Endothelial cell (in vitro differentiated cells): ENCODE measurements at regions not wholly inside any gene's neighbourhood (a gene's known extent, or its start where the extent isn't known, plus 50 kb on each side); places are given as distances from the start of the nearest gene placed in this dataset.

Source experiments
- DNase-seq: peaks from one replicate; pipeline ENCODE4 v3.0.0; 2021; ENCODE audit warnings: low spot score
- H3K27ac Mint-ChIP-seq: one replicate; pipeline ENCODE4 v1.8.0; 2021; ENCODE audit warnings: mixed read lengths, inconsistent platforms; ENCODE audit not compliant: unreplicated experiment
- H3K27me3 Mint-ChIP-seq: one replicate; pipeline ENCODE4 v1.8.0; 2021; ENCODE audit warnings: mild to moderate bottlenecking, moderate library complexity, mixed read lengths, inconsistent platforms; ENCODE audit not compliant: unreplicated experiment
- H3K36me3 Mint-ChIP-seq: one replicate; pipeline ENCODE4 v1.8.0; 2021; ENCODE audit warnings: mild to moderate bottlenecking, low read depth, mixed read lengths, inconsistent platforms; ENCODE audit not compliant: unreplicated experiment
- H3K4me1 Mint-ChIP-seq: one replicate; pipeline ENCODE4 v1.8.0; 2021; ENCODE audit warnings: mild to moderate bottlenecking, mixed read lengths, inconsistent platforms; ENCODE audit not compliant: unreplicated experiment
- H3K4me3 Mint-ChIP-seq: one replicate; pipeline ENCODE4 v1.8.0; 2021; ENCODE audit warnings: mild to moderate bottlenecking, mixed read lengths, inconsistent platforms; ENCODE audit not compliant: unreplicated experiment
- H3K9me3 Mint-ChIP-seq: one replicate; pipeline ENCODE4 v1.8.0; 2021; ENCODE audit warnings: mixed read lengths, inconsistent platforms; ENCODE audit not compliant: unreplicated experiment
- TF ChIP-seq, protein P1 (sequence below): fragments of 200-600 bp; sonication (generic); IDR thresholded peaks from one replicate; pipeline ENCODE4 v1.5.0; 2021; ENCODE audit warnings: antibody characterized with exemption; ENCODE audit not compliant: unreplicated experiment

DNA sequence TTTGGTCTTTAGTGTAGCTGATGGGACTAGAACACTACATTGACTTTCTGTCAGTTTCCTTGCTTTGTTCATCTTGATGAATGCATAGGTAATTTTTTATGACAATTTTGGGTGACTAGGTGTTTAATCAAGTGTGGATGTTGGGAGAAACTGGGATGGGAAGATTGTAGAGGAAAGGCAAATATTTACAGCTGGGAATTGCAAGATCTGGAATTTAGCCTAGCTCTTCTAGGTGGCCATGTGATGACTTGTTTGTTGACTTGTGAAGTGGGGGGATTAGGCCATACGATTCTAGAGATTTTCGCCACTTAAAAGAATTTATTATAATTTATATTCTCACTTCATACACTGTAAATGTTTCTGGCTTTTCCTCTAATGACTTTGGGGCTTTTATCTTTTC lies 480.3 kb upstream of the GOT2 start:
- Mint-ChIP-seq H3K27ac (no peak overlapping the region), H3K27me3 (no peaks in the 10 kb centered on the region), H3K36me3 (no peaks in the 10 kb centered on the region), H3K4me1 (peaks cover 2% of the 10 kb centered on the region), H3K9me3 (no peaks in the 10 kb centered on the region), H3K4me3 (no peak overlapping the region)
- TF ChIP-seq, protein P1, sequence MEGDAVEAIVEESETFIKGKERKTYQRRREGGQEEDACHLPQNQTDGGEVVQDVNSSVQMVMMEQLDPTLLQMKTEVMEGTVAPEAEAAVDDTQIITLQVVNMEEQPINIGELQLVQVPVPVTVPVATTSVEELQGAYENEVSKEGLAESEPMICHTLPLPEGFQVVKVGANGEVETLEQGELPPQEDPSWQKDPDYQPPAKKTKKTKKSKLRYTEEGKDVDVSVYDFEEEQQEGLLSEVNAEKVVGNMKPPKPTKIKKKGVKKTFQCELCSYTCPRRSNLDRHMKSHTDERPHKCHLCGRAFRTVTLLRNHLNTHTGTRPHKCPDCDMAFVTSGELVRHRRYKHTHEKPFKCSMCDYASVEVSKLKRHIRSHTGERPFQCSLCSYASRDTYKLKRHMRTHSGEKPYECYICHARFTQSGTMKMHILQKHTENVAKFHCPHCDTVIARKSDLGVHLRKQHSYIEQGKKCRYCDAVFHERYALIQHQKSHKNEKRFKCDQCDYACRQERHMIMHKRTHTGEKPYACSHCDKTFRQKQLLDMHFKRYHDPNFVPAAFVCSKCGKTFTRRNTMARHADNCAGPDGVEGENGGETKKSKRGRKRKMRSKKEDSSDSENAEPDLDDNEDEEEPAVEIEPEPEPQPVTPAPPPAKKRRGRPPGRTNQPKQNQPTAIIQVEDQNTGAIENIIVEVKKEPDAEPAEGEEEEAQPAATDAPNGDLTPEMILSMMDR = no peak
- no peak for DNase-seq

DNA sequence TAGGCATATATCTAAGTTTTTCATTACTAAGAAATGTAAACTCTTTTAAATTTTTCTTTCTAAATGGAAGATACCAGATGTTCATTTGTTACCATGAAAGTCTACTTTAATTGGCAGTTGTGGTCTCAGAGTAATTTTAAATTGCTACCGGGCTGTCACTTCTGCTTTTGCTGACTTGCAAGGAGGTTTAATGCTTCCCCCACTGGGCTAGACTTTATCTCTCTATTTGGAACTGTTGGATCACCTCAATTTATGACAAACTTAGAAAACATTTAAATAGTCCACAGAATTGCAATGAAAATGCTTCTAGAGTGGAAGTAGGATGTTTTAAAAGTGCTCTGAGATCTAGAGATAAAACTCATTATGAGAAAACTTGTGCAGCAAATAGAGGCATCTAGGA lies 479.8 kb upstream of the GOT2 start:
- H3K4me3 Mint-ChIP-seq = no peak overlapping the region
- no peak overlapping the region for H3K27ac Mint-ChIP-seq
- H3K36me3 Mint-ChIP-seq = no peaks in the 10 kb centered on the region

DNA sequence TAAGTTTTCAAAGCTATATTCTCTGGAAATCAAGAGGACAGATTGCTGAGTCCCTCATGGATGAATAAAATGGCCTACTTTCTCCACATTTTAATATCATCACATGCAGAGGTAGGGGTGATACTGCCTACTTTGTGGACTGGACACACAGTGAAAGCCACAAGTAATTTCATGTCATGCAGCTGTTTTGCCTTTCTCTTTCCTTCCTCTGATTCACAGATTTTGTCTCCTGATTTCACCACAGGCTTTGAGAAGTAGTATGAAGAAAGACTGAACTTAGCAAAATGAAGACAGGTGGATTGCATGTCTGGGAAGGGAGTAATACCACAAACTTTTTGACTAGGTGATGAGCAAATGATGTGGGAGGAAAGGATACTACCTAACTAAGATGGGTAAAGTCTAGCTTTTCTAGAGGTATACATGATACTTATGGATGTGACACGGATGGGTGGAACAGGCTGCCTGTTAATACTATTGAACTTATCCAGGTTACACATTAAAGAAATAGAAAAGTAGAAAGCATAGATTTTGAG lies 478.4 kb upstream of the GOT2 start:
- DNase-seq = no peak
- no peak overlapping the region for H3K27ac Mint-ChIP-seq
- H3K9me3 Mint-ChIP-seq = no peaks in the 10 kb centered on the region
- H3K4me3 Mint-ChIP-seq = no peak overlapping the region
- peaks cover 2% of the 10 kb centered on the region for H3K4me1 Mint-ChIP-seq
- no peaks in the 10 kb centered on the region for H3K27me3 Mint-ChIP-seq
- H3K36me3 Mint-ChIP-seq = no peaks in the 10 kb centered on the region
- TF ChIP-seq, protein P1 = no peak

More for the DNA sequence above, 479.8 kb upstream of the GOT2 start:
- Mint-ChIP-seq H3K4me1 (peaks cover 2% of the 10 kb centered on the region), H3K9me3 (no peaks in the 10 kb centered on the region), H3K27me3 (no peaks in the 10 kb centered on the region)
- TF ChIP-seq, protein P1 = no peak
- DNase-seq = no peak

DNA sequence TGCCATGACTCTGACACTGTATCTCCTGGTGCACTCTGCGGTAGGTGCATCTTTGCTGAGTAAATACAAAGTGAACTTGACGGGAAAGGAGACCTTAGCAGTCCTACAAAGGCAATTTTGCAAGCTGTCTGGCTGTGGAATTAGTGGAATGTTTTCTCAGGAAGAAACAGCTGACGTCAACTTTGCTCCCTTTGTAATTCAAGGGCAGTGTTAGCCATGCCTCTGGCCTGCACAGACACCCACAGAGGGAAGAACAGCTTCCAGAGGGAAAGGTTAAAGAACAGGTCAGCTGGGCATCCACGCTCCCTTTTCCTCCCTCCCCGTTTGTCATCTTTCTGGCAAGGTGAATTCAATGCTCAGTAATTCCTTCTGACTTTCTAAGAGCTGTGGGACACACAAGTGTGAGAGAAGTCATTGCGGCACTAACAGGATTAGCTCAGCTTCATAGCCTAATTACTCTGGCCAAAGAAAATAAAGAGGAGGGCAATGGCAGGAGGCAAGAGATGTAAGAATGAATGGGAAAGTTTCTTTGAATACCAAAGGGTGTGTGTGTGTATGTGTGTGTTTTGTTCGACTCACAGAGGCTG lies 476.9 kb upstream of the GOT2 start:
- H3K36me3 Mint-ChIP-seq = no peaks in the 10 kb centered on the region
- TF ChIP-seq, protein P1 = no peak
- peaks cover 2% of the 10 kb centered on the region for H3K4me1 Mint-ChIP-seq
- DNase-seq = peak; percentile 10
- no peaks in the 10 kb centered on the region for H3K9me3 Mint-ChIP-seq
- no peak overlapping the region for H3K4me3 Mint-ChIP-seq
- H3K27me3 Mint-ChIP-seq = no peaks in the 10 kb centered on the region
- no peak overlapping the region for H3K27ac Mint-ChIP-seq

DNA sequence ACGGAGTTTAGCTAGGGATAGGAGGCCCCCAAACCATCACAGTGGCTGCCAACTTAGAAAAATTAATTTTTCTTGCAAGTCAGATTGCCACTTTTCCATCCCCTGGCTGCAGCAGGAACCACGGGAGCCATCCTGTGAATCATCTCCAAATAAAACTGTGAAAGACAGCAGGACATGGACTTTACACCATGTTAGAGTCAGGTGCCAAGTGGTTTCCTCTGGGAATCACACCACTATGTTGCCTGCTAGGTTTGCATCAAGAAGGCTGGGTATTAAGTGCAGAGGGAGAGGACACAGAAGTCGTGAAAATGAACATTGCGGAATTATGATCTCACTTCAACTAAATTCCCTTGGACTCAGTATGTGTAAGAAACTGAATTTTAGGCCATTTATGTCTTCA lies 471.3 kb upstream of the GOT2 start:
- Mint-ChIP-seq H3K27me3 (no peaks in the 10 kb centered on the region), H3K9me3 (no peaks in the 10 kb centered on the region), H3K4me3 (no peak overlapping the region), H3K36me3 (no peaks in the 10 kb centered on the region), H3K27ac (no peak overlapping the region), H3K4me1 (peaks cover 2% of the 10 kb centered on the region)
- DNase-seq = no peak
- TF ChIP-seq, protein P1 = no peak
